Lung microvascular endothelial cell (primary cell): ENCODE measurements at regions not wholly inside any gene's neighbourhood (a gene's known extent, or its start where the extent isn't known, plus 50 kb on each side); places are given as distances from the start of the nearest gene placed in this dataset.

Source experiments
- DNase-seq, 2 donors: peaks; one replicate each; pipeline versions ENCODE4 v3.0.0 to v3.0.0-alpha.2; 2010; ENCODE audit warnings: low read depth in 2 of 2

- DNase-seq, result no peak
Observed at GRCh38 chr12:22740656-22741355, 115.8 kb downstream of the ETNK1 start.

GRCh38 chr12:22743700-22744099 is 118.7 kb downstream of the ETNK1 start:
- DNase-seq, result no peak

GRCh38 chr12:22744197-22744596 is 119.2 kb downstream of the ETNK1 start:
- DNase-seq, result no peak

GRCh38 chr12:22746720-22747119 is 121.7 kb downstream of the ETNK1 start:
- no peak for DNase-seq

- no peak for DNase-seq
Observed at GRCh38 chr12:22755629-22756028, 130.7 kb downstream of the ETNK1 start.

GRCh38 chr12:22759769-22760674 is 135.1 kb downstream of the ETNK1 start:
- DNase-seq, result no peak

- DNase-seq, result no peak
Observed at GRCh38 chr12:22765421-22766130, 140.6 kb downstream of the ETNK1 start.

GRCh38 chr12:22766911-22767420 is 142.0 kb downstream of the ETNK1 start:
- DNase-seq, result no peak

GRCh38 chr12:22781339-22781738 is 156.4 kb downstream of the ETNK1 start:
- DNase-seq, result no peak

- DNase-seq, result no peak
Observed at GRCh38 chr12:22787557-22787956, 162.6 kb downstream of the ETNK1 start.

- DNase-seq, result no peak
Observed at GRCh38 chr12:22788913-22789312, 163.9 kb downstream of the ETNK1 start.

GRCh38 chr12:22792138-22792537 is 167.2 kb downstream of the ETNK1 start:
- no peak for DNase-seq

GRCh38 chr12:22794017-22794416 is 169.0 kb downstream of the ETNK1 start:
- no peak for DNase-seq

- DNase-seq, result no peak
Observed at GRCh38 chr12:22796941-22797630, 172.1 kb downstream of the ETNK1 start.

GRCh38 chr12:22797701-22798100 is 172.7 kb downstream of the ETNK1 start:
- DNase-seq, result no peak

GRCh38 chr12:22798116-22798515 is 173.1 kb downstream of the ETNK1 start:
- no peak for DNase-seq

GRCh38 chr12:22799503-22799902 is 174.5 kb downstream of the ETNK1 start:
- DNase-seq, result no peak

- DNase-seq, result no peak
Observed at GRCh38 chr12:22800332-22800731, 175.4 kb downstream of the ETNK1 start.

GRCh38 chr12:22802883-22803630 is 178.1 kb downstream of the ETNK1 start:
- no peak for DNase-seq

- no peak for DNase-seq
Observed at GRCh38 chr12:22803725-22804124, 178.8 kb downstream of the ETNK1 start.

GRCh38 chr12:22808860-22809259 is 183.9 kb downstream of the ETNK1 start:
- no peak for DNase-seq
